ENCODE measurements at regions not wholly inside any gene's neighbourhood (a gene's known extent, or its start where the extent isn't known, plus 50 kb on each side); places are given as distances from the start of the nearest gene placed in this dataset.
A peak's percentile ranks its signal among the peaks of the same experiment; 100 is the strongest.

- peak overlapping the region; percentile 21; the same call in 1 of the 2 replicates for H2BK120ac ChIP-seq (ENCODE audit: low read depth, low read length)
- H4K91ac ChIP-seq (ENCODE audit: insufficient read depth, low read depth, low read length): no peak overlapping the region
- peaks cover 7% of the 10 kb centered on the region for H3K9me1 ChIP-seq (ENCODE audit: insufficient read depth, low read length)
- POLR2A ChIA-PET (ENCODE audit: unreplicated experiment): interaction anchor here (0.6 kb wide), 1 partner anchor 64 kb away, joined by 4 read pairs; no protein-coding TSS in a partner anchor
- ATAC-seq (ENCODE audit: low read depth) (no peak), DNase-seq (peak; percentile 54)
- H4K20me1 ChIP-seq (ENCODE audit: insufficient read depth, low read length): no peaks in the 10 kb centered on the region
- H3K4me2 ChIP-seq (ENCODE audit: low read depth, low read length): no peak overlapping the region; the same call in 1 of the 2 replicates
- intact Hi-C loops (cut with micrococcal nuclease) (loop anchor here (5.0 kb wide), 1 partner anchor 357 kb away; the partner anchor contains the start of gene FCHO2), in situ Hi-C loops (cut with MboI; ENCODE audit: low sequenced_read_pairs) (no loop called here), dilution Hi-C loops (cut with HindIII; ENCODE audit: low sequenced_read_pairs, unreplicated experiment) (no loop called here)
- no peak overlapping the region for H3K56ac ChIP-seq (ENCODE audit: extremely low read depth, insufficient read depth, low read length)
- no TSS peak for BruUV-seq (replicated peaks)
- no peaks in the 10 kb centered on the region for H3K27me3 ChIP-seq (ENCODE audit: control insufficient read depth, insufficient read depth, low read length)
- CTCF ChIA-PET: interaction anchor here (0.7 to 1.0 kb wide), 2 partner anchors 136 to 137 kb away, joined by 3 to 4 read pairs; no protein-coding TSS in a partner anchor
- H2BK20ac ChIP-seq (ENCODE audit: low read depth, low read length): no peak overlapping the region; the same call in 1 of the 2 replicates
- H3K4me3 ChIP-seq (ENCODE audit: insufficient read depth, low read depth, low read length): no peak overlapping the region
- H2AK5ac ChIP-seq (ENCODE audit: low read depth, low read length): no peak overlapping the region
- no peak overlapping the region for H3K9ac ChIP-seq (ENCODE audit: low read depth, low read length)
- no peak overlapping the region for H2BK5ac ChIP-seq (ENCODE audit: low read depth, low read length, poor library complexity, severe bottlenecking)
- H3K18ac ChIP-seq (ENCODE audit: low read depth, low read length): no peak overlapping the region
- H4K5ac ChIP-seq (ENCODE audit: low read depth, low read length): no peak overlapping the region
- no peaks in the 10 kb centered on the region for H3K79me1 ChIP-seq (ENCODE audit: low read depth in 1 of 2, low read length in 2 of 2)
- peaks cover 14% of the 10 kb centered on the region for H3K4me1 ChIP-seq (ENCODE audit: control insufficient read depth, insufficient read depth, low read length)
- no peaks in the 10 kb centered on the region for H3K36me3 ChIP-seq (ENCODE audit: control insufficient read depth, insufficient read depth, low read length)
- 0 out of 2 replicates have a peak overlapping the region, but pooled peaks have one; percentile 10 for H3K14ac ChIP-seq (replicated peaks; ENCODE audit: low read depth, low read length)
- H3K23ac ChIP-seq (ENCODE audit: low read depth, low read length): no peak overlapping the region; the same call in 1 of the 2 replicates
- H2BK15ac ChIP-seq (ENCODE audit: low read depth, low read length): no peak overlapping the region
- peaks cover 2% of the 10 kb centered on the region; the same call in 1 of the 2 replicates for H3K9me3 ChIP-seq (ENCODE audit: control insufficient read depth, insufficient read depth, low read length)
- H3K27ac ChIP-seq (ENCODE audit: insufficient read depth, low read length): no peak overlapping the region
- no peak overlapping the region for H2AK9ac ChIP-seq (replicated peaks; ENCODE audit: low read depth, low read length, poor library complexity)
- 0 out of 4 replicates have a peak overlapping the region, but pooled peaks of 1 of the 2 experiments have one; percentile 8 for H4K8ac ChIP-seq (ENCODE audit: low read depth in 2 of 2, low read length in 2 of 2)
- H2AFZ ChIP-seq (replicated peaks; ENCODE audit: low read length, poor library complexity): no peak overlapping the region
- no CpG with 5 or more reads among the region's 8 CpGs for WGBS, 2 experiments (ENCODE audit: extremely low coverage in 2 of 2, insufficient read length in 1 of 2)
- 0 out of 2 replicates have a peak overlapping the region, but pooled peaks have one; percentile 1 for H3K4ac ChIP-seq (ENCODE audit: low read depth, low read length)
- no peak for TF ChIP-seq CTCF (conservative IDR thresholded peaks at IDR 0.05; ENCODE audit: low read depth, low read length)
- no peak for TF ChIP-seq FOS (IDR thresholded peaks at IDR 0.05; ENCODE audit: low read depth, low read length)
- no peak for TF ChIP-seq POLR2A (IDR thresholded peaks at IDR 0.05; ENCODE audit: low read depth, low read length)
- no peak for TF ChIP-seq RCOR1 (IDR thresholded peaks at IDR 0.05; ENCODE audit: insufficient replicate concordance, low read length)
- no peak for TF ChIP-seq CHD1 (IDR thresholded peaks at IDR 0.05; ENCODE audit: low read depth, low read length)
- no peak for TF ChIP-seq MAZ (IDR thresholded peaks at IDR 0.05; ENCODE audit: borderline replicate concordance, low read depth, low read length)
- TF ChIP-seq, protein P1, sequence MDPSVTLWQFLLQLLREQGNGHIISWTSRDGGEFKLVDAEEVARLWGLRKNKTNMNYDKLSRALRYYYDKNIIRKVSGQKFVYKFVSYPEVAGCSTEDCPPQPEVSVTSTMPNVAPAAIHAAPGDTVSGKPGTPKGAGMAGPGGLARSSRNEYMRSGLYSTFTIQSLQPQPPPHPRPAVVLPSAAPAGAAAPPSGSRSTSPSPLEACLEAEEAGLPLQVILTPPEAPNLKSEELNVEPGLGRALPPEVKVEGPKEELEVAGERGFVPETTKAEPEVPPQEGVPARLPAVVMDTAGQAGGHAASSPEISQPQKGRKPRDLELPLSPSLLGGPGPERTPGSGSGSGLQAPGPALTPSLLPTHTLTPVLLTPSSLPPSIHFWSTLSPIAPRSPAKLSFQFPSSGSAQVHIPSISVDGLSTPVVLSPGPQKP (IDR thresholded peaks at IDR 0.05; ENCODE audit: borderline replicate concordance, low read depth, low read length): no peak
- TF ChIP-seq BHLHE40 (IDR thresholded peaks at IDR 0.05; ENCODE audit: low read depth, low read length): no peak
- TF ChIP-seq RAD21 (IDR thresholded peaks at IDR 0.05; ENCODE audit: low read length): no peak
- TF ChIP-seq SMC3 (IDR thresholded peaks at IDR 0.05; ENCODE audit: low read depth, low read length): no peak
- no peak for TF ChIP-seq NFE2L2 (IDR thresholded peaks at IDR 0.05; ENCODE audit: low read depth, low read length)
- no peak for TF ChIP-seq USF2 (IDR thresholded peaks at IDR 0.05; ENCODE audit: low read depth, low read length)
- no peak for TF ChIP-seq RFX5 (IDR thresholded peaks at IDR 0.05; ENCODE audit: low read depth, low read length)
- TF ChIP-seq MAFK (IDR thresholded peaks at IDR 0.05; ENCODE audit: low read depth, low read length): no peak
These were observed 134.0 kb downstream of the FOXD1 start for GRCh38 chr5:73314395-73315257.

Measured in IMR-90 (cell line).